HepG2 (cell line): ENCODE measurements at regions not wholly inside any gene's neighbourhood (a gene's known extent, or its start where the extent isn't known, plus 50 kb on each side); places are given as distances from the start of the nearest gene placed in this dataset.

Experiments
- ATAC-seq: fragments of 200-7000 bp; cut with Tn5 transposase; 3 replicates; pipeline ENCODE4 v1.9.1; 2020; ENCODE audit warnings: mild to moderate bottlenecking, moderate library complexity
- BruUV-seq: library from RNA; stranded (reverse); fragments of 400-500 nt; replicated peaks from 2 replicates; lab custom pipeline; 2021; lab: Mats Ljungman, UMichigan
- CTCF ChIA-PET: fragments of 300-600 bp; formaldehyde crosslinking; extraction: SDS; loops from one replicate; lab custom pipeline; 2021; ENCODE audit warnings: low total read pairs, inconsistent platforms, low intra/inter-chr PET ratio; lab: Yijun Ruan, JAX
- POLR2A ChIA-PET: fragments of 350-600 bp; sonication (Branson Sonifier 250); formaldehyde crosslinking; loops from one replicate; lab custom pipeline; 2020; ENCODE audit warnings: antibody characterized with exemption, inconsistent platforms; lab: Yijun Ruan, JAX
- DNase-seq: peaks from one replicate; pipeline ENCODE4 v3.0.0-alpha.2; 2015; ENCODE audit warnings: low spot score
- FAIRE-seq: peaks from 3 replicates; lab custom pipeline; 2011; peaks lifted over from hg19 to GRCh38; lab: Jason Lieb, UNC
- H2AFZ ChIP-seq: one replicate; pipeline ENCODE4 v1.6.1; 2011; ENCODE audit warnings: low read length, inconsistent platforms
- H3K27ac ChIP-seq: fragments of 300-600 bp; 3 replicates; pipeline ENCODE4 v1.8.0; 2011; ENCODE audit warnings: mixed run types, mild to moderate bottlenecking, mixed read lengths, low read length, inconsistent platforms; ENCODE audit not compliant: insufficient read depth; ENCODE audit errors: extremely low read length
- H3K27me3 ChIP-seq, 2 experiments: fragments of 200-600 bp in 1 of 2; 2 replicates in 1 of 2; 3 replicates in 1 of 2; pipeline versions ENCODE4 v1.6.0 to v1.8.0; 2011; ENCODE audit warnings: low read length in 2 of 2, mild to moderate bottlenecking in 2 of 2, moderate library complexity in 2 of 2, inconsistent platforms in 1 of 2; ENCODE audit not compliant: insufficient read depth in 2 of 2, control insufficient read depth in 1 of 2
- H3K36me3 ChIP-seq, 2 experiments: fragments of 200-600 bp in 1 of 2; replicated peaks in 1 of 2; 2 replicates in 1 of 2; 3 replicates in 1 of 2; pipeline versions ENCODE4 v1.5.1 to v1.8.0; 2011; ENCODE audit warnings: low read length in 2 of 2, inconsistent platforms in 1 of 2; ENCODE audit not compliant: insufficient read depth in 2 of 2, control insufficient read depth in 1 of 2
- H3K4me1 ChIP-seq: 2 replicates; pipeline ENCODE4 v1.5.1; 2012; ENCODE audit warnings: low read length, inconsistent platforms; ENCODE audit not compliant: insufficient read depth
- H3K4me2 ChIP-seq: 2 replicates; pipeline ENCODE4 v1.6.0; 2011; ENCODE audit warnings: low read depth, low read length, inconsistent platforms
- H3K4me3 ChIP-seq, 3 experiments: fragments of 200-600 bp in 1 of 3; sonication (generic), shearing (Covaris generic) in 1 of 3; replicated peaks in 1 of 3; 2 replicates each; pipeline ENCODE4 v1.5.1; 2011 to 2016; ENCODE audit warnings: low read length in 3 of 3, inconsistent platforms in 2 of 3, low read depth in 2 of 3, mild to moderate bottlenecking in 2 of 3, control low read depth in 1 of 3, mixed read lengths in 1 of 3; ENCODE audit not compliant: insufficient read depth in 1 of 3
- H3K79me2 ChIP-seq: one replicate; pipeline ENCODE4 v1.6.1; 2011; ENCODE audit warnings: low read length, inconsistent platforms; ENCODE audit not compliant: insufficient read depth
- H3K9ac ChIP-seq: 2 replicates; pipeline ENCODE4 v1.6.0; 2011; ENCODE audit warnings: mild to moderate bottlenecking, low read depth, low read length, inconsistent platforms; ENCODE audit not compliant: insufficient read depth
- H3K9me3 ChIP-seq: 2 replicates; pipeline ENCODE4 v1.5.1; 2012; ENCODE audit warnings: mild to moderate bottlenecking, low read length
- H4K20me1 ChIP-seq: 2 replicates; pipeline ENCODE4 v1.6.0; 2011; ENCODE audit warnings: inconsistent platforms, mild to moderate bottlenecking, low read length, moderate library complexity; ENCODE audit not compliant: insufficient read depth
- ARID2 ChIP-seq: sonication (generic); formaldehyde crosslinking; IDR thresholded peaks from 2 replicates; pipeline ENCODE4 v1.8.1; 2022; ENCODE audit warnings: mild to moderate bottlenecking, missing genetic modification reagents, borderline replicate concordance
- E2F2 ChIP-seq: sonication (generic); formaldehyde crosslinking; IDR thresholded peaks from 2 replicates; pipeline ENCODE4 v1.4.0; 2020; ENCODE audit warnings: missing genetic modification reagents, borderline replicate concordance
- ESRRA ChIP-seq: sonication (generic); formaldehyde crosslinking; IDR thresholded peaks from 2 replicates; pipeline ENCODE4 v1.5.1; 2020; ENCODE audit warnings: mild to moderate bottlenecking, low read depth, missing genetic modification reagents
- FOSL1 ChIP-seq: sonication (generic); formaldehyde crosslinking; IDR thresholded peaks from 2 replicates; pipeline ENCODE4 v1.9.0; 2021; ENCODE audit warnings: missing genetic modification reagents, borderline replicate concordance
- GMEB1 ChIP-seq: sonication (generic); formaldehyde crosslinking; IDR thresholded peaks from 2 replicates; pipeline ENCODE4 v1.5.1; 2020; ENCODE audit warnings: missing genetic modification reagents, mild to moderate bottlenecking, borderline replicate concordance
- ISX ChIP-seq: sonication (generic); formaldehyde crosslinking; conservative IDR thresholded peaks from 2 replicates; pipeline ENCODE4 v1.5.0; 2020; ENCODE audit warnings: missing genetic modification reagents
- JDP2 ChIP-seq: sonication (generic); formaldehyde crosslinking; IDR thresholded peaks from 2 replicates; pipeline ENCODE4 v1.8.1; 2022; ENCODE audit warnings: missing genetic modification reagents, borderline replicate concordance
- KDM6A ChIP-seq: IDR thresholded peaks from 2 replicates; pipeline ENCODE4 v1.6.1; 2016; ENCODE audit warnings: low read depth
- MXI1 ChIP-seq: IDR thresholded peaks from 3 replicates; pipeline ENCODE4 v1.6.1; 2012; ENCODE audit warnings: low read depth, low read length, inconsistent platforms, borderline replicate concordance
- RBM22 ChIP-seq: fragments of 200-400 bp; formaldehyde crosslinking; optimal IDR thresholded peaks from 2 replicates; pipeline ENCODE3; 2017; ENCODE audit warnings: mild to moderate bottlenecking, low read length, moderate library complexity
- REPIN1 ChIP-seq: sonication (generic); formaldehyde crosslinking; IDR thresholded peaks from 2 replicates; pipeline ENCODE4 v1.8.0; 2022; ENCODE audit warnings: missing genetic modification reagents, low read depth, mild to moderate bottlenecking, borderline replicate concordance
- ZMYM2 ChIP-seq: sonication (generic); formaldehyde crosslinking; IDR thresholded peaks from 2 replicates; pipeline ENCODE4 v1.8.0; 2022; ENCODE audit warnings: mild to moderate bottlenecking, missing genetic modification reagents
- ZNF101 ChIP-seq: sonication (generic); formaldehyde crosslinking; IDR thresholded peaks from 2 replicates; pipeline ENCODE4 v1.4.0; 2020; ENCODE audit warnings: mild to moderate bottlenecking, low read depth, missing genetic modification reagents, borderline replicate concordance
- ZNF205 ChIP-seq: IDR thresholded peaks from 2 replicates; pipeline ENCODE4 v1.6.1; 2018; ENCODE audit warnings: missing biosample characterization, missing genetic modification reagents
- ZNF34 ChIP-seq: sonication (generic); formaldehyde crosslinking; IDR thresholded peaks from 2 replicates; pipeline ENCODE4 v1.4.0; 2020; ENCODE audit warnings: mild to moderate bottlenecking, missing genetic modification reagents, borderline replicate concordance
- ZNF414 ChIP-seq: sonication (generic); formaldehyde crosslinking; IDR thresholded peaks from 2 replicates; pipeline ENCODE4 v1.5.0; 2020; ENCODE audit warnings: missing genetic modification reagents
- ZNF432 ChIP-seq: sonication (generic); formaldehyde crosslinking; IDR thresholded peaks from 2 replicates; pipeline ENCODE4 v1.5.0; 2020; ENCODE audit warnings: missing genetic modification reagents, mild to moderate bottlenecking, borderline replicate concordance
- WGBS: methylation state at CpG from one replicate; pipeline ENCODE4 v1.1.6; 2017; ENCODE audit warnings: low lambda C conversion rate; 5-methylcytosine and 5-hydroxymethylcytosine counted together
- in situ Hi-C: cut with HindIII; loops from 2 replicates; pipeline ENCODE4 v1.10.0; 2017; ENCODE audit warnings: low pct_unique_long_range_greater_than_20kb; ENCODE audit not compliant: extremely low pct_ligation_motif_present
- intact Hi-C: fragments of 100-400 bp; cut with micrococcal nuclease; formaldehyde crosslinking; loops from one replicate; pipeline ENCODE4 v1.10.0; 2022; ENCODE audit not compliant: unreplicated experiment
- TF ChIP-seq, protein P1 (sequence below): sonication (generic); formaldehyde crosslinking; IDR thresholded peaks from 2 replicates; pipeline ENCODE4 v1.4.0; 2020; ENCODE audit warnings: mild to moderate bottlenecking, missing genetic modification reagents
- TF ChIP-seq, protein P2 (sequence below): sonication (generic); formaldehyde crosslinking; IDR thresholded peaks from 2 replicates; pipeline ENCODE4 v1.5.0; 2020; ENCODE audit warnings: missing genetic modification reagents

- TF ChIP-seq, protein P1, sequence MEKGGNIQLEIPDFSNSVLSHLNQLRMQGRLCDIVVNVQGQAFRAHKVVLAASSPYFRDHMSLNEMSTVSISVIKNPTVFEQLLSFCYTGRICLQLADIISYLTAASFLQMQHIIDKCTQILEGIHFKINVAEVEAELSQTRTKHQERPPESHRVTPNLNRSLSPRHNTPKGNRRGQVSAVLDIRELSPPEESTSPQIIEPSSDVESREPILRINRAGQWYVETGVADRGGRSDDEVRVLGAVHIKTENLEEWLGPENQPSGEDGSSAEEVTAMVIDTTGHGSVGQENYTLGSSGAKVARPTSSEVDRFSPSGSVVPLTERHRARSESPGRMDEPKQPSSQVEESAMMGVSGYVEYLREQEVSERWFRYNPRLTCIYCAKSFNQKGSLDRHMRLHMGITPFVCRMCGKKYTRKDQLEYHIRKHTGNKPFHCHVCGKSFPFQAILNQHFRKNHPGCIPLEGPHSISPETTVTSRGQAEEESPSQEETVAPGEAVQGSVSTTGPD (CRISPR knock-in tag), result no peak
- no peak for TF ChIP-seq ZNF34 (CRISPR knock-in tag)
- TF ChIP-seq GMEB1 (CRISPR knock-in tag), result no peak
- no peak for TF ChIP-seq ARID2
- no peak for TF ChIP-seq ISX (CRISPR knock-in tag)
- TF ChIP-seq ESRRA (CRISPR knock-in tag), result no peak
- no peak for TF ChIP-seq ZNF205
- no peak for TF ChIP-seq E2F2 (CRISPR knock-in tag)
These were observed 84.4 kb upstream of the CCDC150 start (continued) for GRCh38 chr2:196555161-196555560.

GRCh38 chr2:196555726-196556125 is 83.8 kb upstream of the CCDC150 start:
- Histone ChIP-seq H3K4me2 (no peak overlapping the region), H3K36me3 (no peaks in the 10 kb centered on the region), H3K4me3 (no peak overlapping the region), H3K27me3 (peaks cover 0 to 3% of the 10 kb centered on the region in 2 experiments; a peak in 2 of 5 replicates), H4K20me1 (no peaks in the 10 kb centered on the region), H3K9me3 (no peaks in the 10 kb centered on the region), H3K4me1 (no peaks in the 10 kb centered on the region), H3K9ac (no peak overlapping the region), H2AFZ (no peak overlapping the region), H3K27ac (no peak overlapping the region), H3K79me2 (no peaks in the 10 kb centered on the region)
- no TSS peak for BruUV-seq
- FAIRE-seq, result no peak
- ChIA-PET CTCF (no interaction called here), POLR2A (no interaction called here)
- TF ChIP-seq KDM6A (CRISPR knock-in tag) (no peak), FOSL1 (CRISPR knock-in tag) (no peak), ZNF432 (CRISPR knock-in tag) (no peak), ZNF101 (CRISPR knock-in tag) (no peak), JDP2 (no peak), ZMYM2 (no peak), MXI1 (no peak), ZNF414 (no peak), RBM22 (no peak), REPIN1 (no peak)
- TF ChIP-seq, protein P2, sequence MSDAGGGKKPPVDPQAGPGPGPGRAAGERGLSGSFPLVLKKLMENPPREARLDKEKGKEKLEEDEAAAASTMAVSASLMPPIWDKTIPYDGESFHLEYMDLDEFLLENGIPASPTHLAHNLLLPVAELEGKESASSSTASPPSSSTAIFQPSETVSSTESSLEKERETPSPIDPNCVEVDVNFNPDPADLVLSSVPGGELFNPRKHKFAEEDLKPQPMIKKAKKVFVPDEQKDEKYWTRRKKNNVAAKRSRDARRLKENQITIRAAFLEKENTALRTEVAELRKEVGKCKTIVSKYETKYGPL, result no peak
- in situ Hi-C loops (no loop called here), intact Hi-C loops (no loop called here)
- no peak for ATAC-seq
- WGBS, result 5% methylated on average over 1 of the region's 1 CpG
- no peak for DNase-seq
